HG03354 (cell line): ENCODE measurements at regions not wholly inside any gene's neighbourhood (a gene's known extent, or its start where the extent isn't known, plus 50 kb on each side); places are given as distances from the start of the nearest gene placed in this dataset.

Experiments used
- ATAC-seq: cut with Tn5 transposase; IDR thresholded peaks from one replicate; pipeline ENCODE4 v1.9.1; 2021; ENCODE audit warnings: mild to moderate bottlenecking; ENCODE audit not compliant: unreplicated experiment, poor library complexity, severe bottlenecking

GRCh38 chr5:61811052-61811451 is 479.0 kb downstream of the ZSWIM6 start:
- ATAC-seq, result no peak

- ATAC-seq, result no peak
Observed at GRCh38 chr5:61813361-61813760, 481.3 kb downstream of the ZSWIM6 start.

GRCh38 chr5:61815339-61815738 is 483.3 kb downstream of the ZSWIM6 start:
- no peak for ATAC-seq

GRCh38 chr5:61816146-61816545 is 484.1 kb downstream of the ZSWIM6 start:
- ATAC-seq, result no peak

DNA sequence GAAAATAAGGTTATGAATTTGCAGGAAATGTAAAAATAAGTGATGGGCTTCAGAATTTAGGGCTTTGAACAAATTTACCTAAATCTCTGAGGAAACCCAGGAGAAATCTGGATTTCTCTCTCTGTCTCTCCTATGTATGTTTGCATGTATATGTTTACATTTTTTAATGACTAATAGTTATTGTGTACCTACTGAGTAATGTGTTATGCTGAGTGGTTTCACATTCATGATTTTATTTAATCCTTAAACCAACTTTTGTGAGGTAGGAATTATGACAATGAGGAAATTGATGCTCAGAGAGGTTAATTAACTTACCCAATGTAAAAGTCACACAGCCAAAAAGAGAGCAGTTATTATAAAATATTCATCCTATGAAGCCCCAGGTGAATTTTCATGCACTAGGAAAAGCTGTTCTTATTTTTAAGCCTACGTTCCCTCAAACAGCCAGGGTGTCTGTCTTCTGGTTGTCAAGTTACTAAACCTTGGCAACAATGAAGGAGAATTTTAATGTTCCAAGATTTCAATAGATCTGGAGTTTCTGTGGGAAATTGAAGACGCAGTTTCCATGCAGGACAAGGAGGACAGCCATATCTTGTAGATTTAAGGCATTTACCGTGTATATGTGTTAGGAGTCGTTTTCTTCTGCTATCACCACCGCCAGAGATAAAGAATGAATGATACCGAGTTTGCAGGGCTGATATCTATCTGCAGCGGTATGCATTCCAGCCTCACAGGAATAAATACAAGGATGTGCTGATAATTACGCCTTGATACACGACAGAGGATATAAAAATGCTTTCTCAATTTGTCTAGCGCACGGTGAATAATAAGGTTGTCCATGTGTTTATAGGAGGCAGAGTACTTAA is 484.8 kb downstream of the ZSWIM6 start:
- ATAC-seq, result no peak

DNA sequence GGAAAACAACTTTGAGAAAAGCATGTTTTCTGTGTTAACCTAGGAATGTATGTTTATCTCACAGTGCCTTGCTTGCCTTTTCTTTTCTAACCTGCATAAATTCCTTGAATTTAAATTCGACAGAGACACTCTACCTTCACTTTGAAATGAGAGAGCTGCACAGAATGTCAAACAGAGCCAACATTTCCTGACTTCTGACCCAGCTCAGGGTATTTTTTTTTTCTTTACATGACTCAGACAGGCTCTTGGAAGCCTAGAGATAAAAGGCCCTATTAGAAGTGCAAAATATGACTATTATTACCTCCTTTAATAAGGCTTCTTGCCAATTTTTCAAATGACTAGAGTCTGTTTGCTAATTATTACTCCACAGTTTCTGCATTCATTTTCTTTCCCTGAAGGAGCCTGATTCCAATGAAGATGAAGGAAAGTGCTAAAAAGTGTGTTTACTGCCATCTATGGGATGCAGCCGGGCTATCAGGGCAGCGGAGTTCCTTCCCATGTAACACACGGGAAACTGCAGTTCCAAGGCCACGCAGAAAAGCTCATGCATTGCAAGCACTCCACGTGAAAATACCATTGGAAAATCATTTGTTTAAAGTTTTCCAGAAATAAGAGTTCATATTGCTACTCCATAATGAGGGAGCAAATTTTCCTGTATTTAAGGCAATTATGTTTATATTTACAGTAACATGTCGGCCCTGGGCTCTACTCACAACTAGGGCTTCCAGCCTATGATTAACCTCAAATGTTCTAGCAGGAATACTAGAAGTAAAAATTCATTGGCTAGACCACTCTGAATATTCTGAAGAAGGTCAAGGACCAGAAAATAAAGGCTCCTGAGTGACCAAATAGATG is 485.6 kb downstream of the ZSWIM6 start:
- ATAC-seq, result no peak

DNA sequence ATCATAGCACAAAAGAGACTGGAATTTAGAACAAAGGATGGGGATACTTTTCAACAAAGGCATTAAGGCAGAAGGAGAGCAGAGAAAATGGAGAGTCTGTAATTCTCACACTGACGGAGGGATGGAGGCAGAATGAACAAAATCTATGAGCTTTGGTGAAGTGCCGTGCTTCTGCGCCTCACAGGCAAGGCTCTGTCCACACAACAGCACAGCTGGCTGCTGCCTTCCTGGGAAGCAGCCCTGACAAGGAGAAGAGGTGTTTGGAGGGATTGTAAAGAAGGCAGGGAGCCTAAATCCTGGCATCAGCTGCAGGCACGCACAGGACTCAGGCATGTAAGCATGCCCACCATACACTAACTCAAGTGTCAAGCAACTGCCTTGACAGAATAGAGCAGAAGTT is 485.2 kb upstream of the KIF2A start:
- ATAC-seq, result no peak

- ATAC-seq, result no peak
Observed at GRCh38 chr5:61821561-61821960, 484.4 kb upstream of the KIF2A start.

- no peak for ATAC-seq
Observed at GRCh38 chr5:61822584-61822983, 483.4 kb upstream of the KIF2A start.

GRCh38 chr5:61823065-61823464 is 482.9 kb upstream of the KIF2A start:
- ATAC-seq, result no peak

- ATAC-seq, result no peak
Observed at GRCh38 chr5:61823781-61824180, 482.2 kb upstream of the KIF2A start.

- ATAC-seq, result no peak
Observed at GRCh38 chr5:61824396-61824795, 481.6 kb upstream of the KIF2A start.

- no peak for ATAC-seq
Observed at GRCh38 chr5:61827445-61827975, 478.5 kb upstream of the KIF2A start.

DNA sequence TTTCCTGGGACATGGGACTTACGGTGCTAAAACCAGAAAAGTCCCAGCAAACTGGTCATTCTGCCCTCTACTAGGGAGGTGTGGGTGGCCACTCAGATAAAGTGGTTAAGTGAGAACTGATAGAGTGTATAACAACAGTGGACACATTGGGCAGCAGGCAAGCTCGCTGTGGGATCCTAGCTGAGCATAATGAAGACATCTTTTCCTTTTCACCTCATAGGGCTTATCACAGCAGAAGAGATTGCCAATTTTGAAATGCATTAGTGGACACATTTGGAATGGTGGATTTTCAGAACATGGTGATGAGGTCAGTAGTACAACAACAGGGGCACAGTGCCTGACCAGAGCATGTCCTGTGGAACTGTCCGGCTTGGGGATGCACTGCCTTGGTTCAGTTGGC is 477.1 kb upstream of the KIF2A start:
- no peak for ATAC-seq

DNA sequence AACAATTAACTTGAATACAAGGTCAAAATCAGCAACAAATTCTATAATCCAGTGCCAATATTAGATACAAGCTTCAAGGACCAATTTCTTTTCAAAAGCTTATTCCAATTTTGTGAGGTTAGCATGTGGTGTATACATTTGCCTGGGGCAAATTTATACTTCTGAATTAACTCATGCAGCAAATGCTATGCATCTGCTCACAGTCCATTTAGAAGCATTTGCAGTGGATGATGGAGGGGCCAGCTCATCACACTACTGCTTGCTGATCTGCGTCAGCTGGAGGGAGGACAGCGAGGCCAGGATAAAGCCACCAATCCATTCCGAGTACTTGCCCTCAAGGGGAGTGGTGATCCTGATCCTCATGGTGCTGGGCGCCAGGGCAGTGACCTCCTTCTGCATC is 474.3 kb upstream of the KIF2A start:
- ATAC-seq, result no peak

DNA sequence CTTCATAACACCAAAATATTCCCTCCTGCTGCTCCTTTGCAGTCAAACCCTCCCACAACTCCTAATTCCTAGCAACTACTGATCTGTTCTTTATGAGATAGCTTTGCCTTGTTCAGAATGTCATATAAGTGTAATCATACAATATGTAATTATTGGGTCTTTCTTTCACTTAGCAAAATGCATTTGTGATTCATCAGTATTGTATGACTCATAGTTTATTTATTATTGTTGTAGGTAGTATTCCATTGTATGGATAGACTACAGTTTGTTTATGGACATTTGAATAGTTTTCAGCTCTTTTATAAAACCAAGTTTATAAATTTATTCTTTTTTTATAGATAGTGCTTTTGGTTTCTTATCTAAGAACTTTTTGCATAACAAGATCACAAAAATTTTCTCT is 468.2 kb upstream of the KIF2A start:
- no peak for ATAC-seq

DNA sequence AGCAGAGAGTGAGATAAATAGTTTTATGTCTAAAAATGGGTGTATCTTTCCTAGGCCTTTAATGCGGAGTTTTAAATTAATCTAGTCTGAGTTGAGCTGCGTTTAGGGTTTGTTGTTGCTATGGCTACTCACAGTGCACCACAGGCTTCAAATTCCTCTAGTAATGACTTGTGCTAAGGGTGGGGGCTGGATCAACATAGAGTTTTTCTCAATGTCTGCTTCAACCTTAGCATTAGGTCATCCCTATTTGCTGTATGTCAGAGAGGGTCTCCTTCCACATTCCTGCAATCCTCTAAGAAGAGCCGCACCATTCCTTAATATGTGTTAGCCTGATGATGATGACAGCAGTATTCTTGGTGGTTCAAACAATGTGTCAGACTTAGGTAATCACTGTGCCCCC is 465.6 kb upstream of the KIF2A start:
- no peak for ATAC-seq

DNA sequence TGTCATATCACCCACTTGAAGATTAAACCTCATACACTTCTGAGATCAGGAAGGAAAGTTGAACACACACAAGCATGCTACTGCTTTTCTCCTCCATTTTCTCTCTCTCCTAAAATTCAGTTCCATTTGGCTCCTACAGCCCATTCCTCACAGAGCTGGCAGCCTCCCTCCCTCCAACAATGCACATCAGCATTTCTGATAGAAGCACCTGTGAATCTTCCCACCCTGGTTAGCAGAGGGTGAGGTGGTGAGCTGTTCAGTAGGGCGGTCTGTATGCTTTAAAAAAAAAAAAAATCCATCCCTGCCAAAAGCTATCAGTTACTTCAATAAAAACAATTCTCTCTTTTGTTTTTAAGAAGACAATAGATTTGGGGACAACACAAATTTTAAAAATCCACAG is 463.2 kb upstream of the KIF2A start:
- ATAC-seq, result no peak

GRCh38 chr5:61850696-61851095 is 455.3 kb upstream of the KIF2A start:
- ATAC-seq, result no peak

DNA sequence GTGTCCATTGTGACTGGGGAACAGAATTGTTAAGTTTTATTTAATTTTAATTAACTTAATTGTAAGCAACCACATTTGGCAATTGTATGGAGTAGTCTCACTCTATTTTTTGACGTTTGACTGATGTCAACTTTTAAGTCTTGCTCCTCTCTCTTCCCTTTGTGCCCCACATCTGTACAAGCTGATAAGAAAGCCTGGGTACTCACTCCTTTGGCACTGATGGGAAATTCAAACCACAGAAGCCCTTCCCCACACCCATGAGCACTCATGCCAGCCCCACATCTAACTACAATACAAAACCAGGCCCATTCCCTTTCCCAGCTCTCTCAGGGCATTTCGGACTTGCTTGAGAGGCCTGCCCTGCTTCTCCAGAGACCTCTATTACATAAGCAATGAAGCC is 451.5 kb upstream of the KIF2A start:
- no peak for ATAC-seq

- ATAC-seq, result no peak
Observed at GRCh38 chr5:61860978-61861377, 445.0 kb upstream of the KIF2A start.
